ENCODE measurements at regions not wholly inside any gene's neighbourhood (a gene's known extent, or its start where the extent isn't known, plus 50 kb on each side); places are given as distances from the start of the nearest gene placed in this dataset.
"Not testable (repeated sequence)": the region's sequence is repeated elsewhere in the genome, so short reads cannot be mapped to it uniquely, and the experiment has no call there.

DNA sequence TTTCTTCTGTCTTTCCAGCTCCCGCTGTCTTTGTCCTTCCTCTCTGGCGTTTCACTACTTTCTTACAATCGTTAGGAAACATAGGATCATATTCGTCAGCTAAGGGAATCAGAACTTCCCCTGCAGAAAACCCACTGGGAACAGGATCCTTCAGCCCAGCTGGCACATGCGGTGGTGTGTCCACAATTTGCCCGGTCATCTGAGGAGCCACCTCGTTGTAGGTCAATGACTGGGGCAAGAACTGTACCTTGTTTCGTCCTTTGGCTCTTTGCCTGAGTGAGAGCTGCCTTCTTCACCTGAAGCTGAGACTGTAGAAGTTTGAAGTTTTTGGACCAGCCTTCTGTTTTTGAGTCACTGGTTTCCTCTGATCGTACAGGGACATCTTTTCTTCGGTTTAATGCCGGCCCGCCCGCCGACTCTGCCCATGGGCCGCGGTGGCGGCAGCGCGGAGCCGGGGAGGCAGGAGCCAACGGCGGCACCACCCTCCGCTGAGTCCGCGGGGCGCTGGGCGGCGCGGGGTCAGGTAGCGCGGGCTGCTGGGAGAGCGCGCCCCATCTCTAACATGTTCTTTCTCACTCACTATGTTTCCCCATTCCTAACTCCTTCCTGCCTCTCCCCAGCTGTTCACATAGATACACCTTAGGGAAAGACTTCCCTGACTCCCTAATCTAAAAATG is 214.1 kb upstream of the NANOGP8 start:
- no peak for DNase-seq (ENCODE audit: low spot score)
- no peak overlapping the region for H3K4me3 Mint-ChIP-seq
- H3K27me3 Mint-ChIP-seq: peaks cover 0 to 2% of the 10 kb centered on the region in 2 donors
- H3K9me3 Mint-ChIP-seq: peaks cover 7% of the 10 kb centered on the region
- no peak overlapping the region for H3K27ac Mint-ChIP-seq
- no peaks in the 10 kb centered on the region for H3K36me3 Mint-ChIP-seq
- ATAC-seq: no peak
- H3K4me1 Mint-ChIP-seq (ENCODE audit: low read depth in 2 of 2): no peaks in the 10 kb centered on the region

- no peak overlapping the region for H3K27ac Mint-ChIP-seq
- H3K4me3 Mint-ChIP-seq: no peak overlapping the region
- ATAC-seq (no peak), DNase-seq (ENCODE audit: low spot score) (no peak)
- peaks cover 0 to 2% of the 10 kb centered on the region in 2 donors for H3K27me3 Mint-ChIP-seq
- H3K9me3 Mint-ChIP-seq: peaks cover 7% of the 10 kb centered on the region
- H3K4me1 Mint-ChIP-seq (ENCODE audit: low read depth in 2 of 2): no peaks in the 10 kb centered on the region
- H3K36me3 Mint-ChIP-seq: no peaks in the 10 kb centered on the region
Observed at GRCh38 chr15:35298509-35298908, 213.4 kb upstream of the NANOGP8 start.

DNA sequence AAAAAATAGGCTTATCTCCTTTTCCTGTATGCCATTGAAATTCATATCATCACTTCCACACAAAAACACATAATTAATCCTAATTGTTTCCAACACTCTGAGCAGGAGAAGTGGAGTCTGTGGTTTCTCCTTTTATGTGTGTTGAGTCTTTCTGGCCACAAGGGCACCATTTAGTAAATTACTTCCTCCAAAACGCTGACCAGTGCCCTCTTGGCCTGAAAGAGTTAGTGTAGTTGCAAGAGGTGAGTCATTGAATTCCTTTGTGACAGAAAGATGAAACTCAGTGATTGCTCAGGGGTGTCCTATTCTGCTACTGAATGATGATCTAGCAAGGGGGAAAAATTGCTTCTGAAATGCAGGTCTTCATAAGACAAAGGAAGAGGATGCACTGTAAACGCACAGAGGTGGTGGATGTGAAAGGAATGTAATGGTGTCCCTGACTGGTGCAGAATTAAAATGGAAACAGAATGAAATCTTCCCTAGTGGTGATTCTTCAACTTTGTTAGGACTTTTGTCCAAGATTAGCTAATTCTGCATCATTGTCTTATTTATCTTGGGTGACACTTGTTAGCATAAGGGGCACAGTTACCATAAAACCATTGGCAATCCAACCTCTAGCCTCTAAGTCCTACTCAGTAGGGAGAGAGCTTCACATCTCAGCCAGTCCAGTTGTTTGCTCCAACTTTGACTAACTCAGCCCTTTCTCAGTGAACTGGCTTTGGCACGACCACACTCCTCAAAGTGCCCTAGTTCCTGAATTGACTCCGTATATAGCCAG is 208.4 kb upstream of the NANOGP8 start:
- Mint-ChIP-seq H3K36me3 (no peaks in the 10 kb centered on the region), H3K9me3 (peaks cover 7% of the 10 kb centered on the region)

GRCh38 chr15:35290301-35290721 is 205.2 kb upstream of the NANOGP8 start:
- peaks cover 1% of the 10 kb centered on the region for H3K9me3 Mint-ChIP-seq
- peaks cover 0 to under 1% of the 10 kb centered on the region in 2 donors for H3K27me3 Mint-ChIP-seq
- DNase-seq (ENCODE audit: low spot score) (no peak), ATAC-seq (no peak)
- H3K4me1 Mint-ChIP-seq (ENCODE audit: low read depth in 2 of 2): no peaks in the 10 kb centered on the region
- H3K36me3 Mint-ChIP-seq: no peaks in the 10 kb centered on the region
- H3K27ac Mint-ChIP-seq: no peak overlapping the region
- H3K4me3 Mint-ChIP-seq: no peak overlapping the region

More for the DNA sequence above, 208.4 kb upstream of the NANOGP8 start:
- ATAC-seq: no peak
- H3K27me3 Mint-ChIP-seq: peaks cover 0 to 2% of the 10 kb centered on the region in 2 donors
- H3K4me3 Mint-ChIP-seq: no peak overlapping the region
- H3K4me1 Mint-ChIP-seq (ENCODE audit: low read depth in 2 of 2): no peaks in the 10 kb centered on the region
- no peak for DNase-seq (ENCODE audit: low spot score)
- H3K27ac Mint-ChIP-seq: no peak overlapping the region

GRCh38 chr15:35289024-35289617 is 204.0 kb upstream of the NANOGP8 start:
- Mint-ChIP-seq H3K4me3 (no peak overlapping the region), H3K9me3 (no peaks in the 10 kb centered on the region), H3K36me3 (no peaks in the 10 kb centered on the region), H3K27me3 (no peaks in the 10 kb centered on the region), H3K4me1 (ENCODE audit: low read depth in 2 of 2) (no peaks in the 10 kb centered on the region), H3K27ac (no peak overlapping the region)
- ATAC-seq (no peak), DNase-seq (ENCODE audit: low spot score) (no peak)

- Mint-ChIP-seq H3K36me3 (no peaks in the 10 kb centered on the region), H3K9me3 (no peaks in the 10 kb centered on the region), H3K4me3 (no peak overlapping the region), H3K27me3 (no peaks in the 10 kb centered on the region), H3K27ac (no peak overlapping the region), H3K4me1 (ENCODE audit: low read depth in 2 of 2) (no peaks in the 10 kb centered on the region)
- no peak for DNase-seq (ENCODE audit: low spot score)
- ATAC-seq: no peak
Observed at GRCh38 chr15:35288580-35288979, 203.5 kb upstream of the NANOGP8 start.

DNA sequence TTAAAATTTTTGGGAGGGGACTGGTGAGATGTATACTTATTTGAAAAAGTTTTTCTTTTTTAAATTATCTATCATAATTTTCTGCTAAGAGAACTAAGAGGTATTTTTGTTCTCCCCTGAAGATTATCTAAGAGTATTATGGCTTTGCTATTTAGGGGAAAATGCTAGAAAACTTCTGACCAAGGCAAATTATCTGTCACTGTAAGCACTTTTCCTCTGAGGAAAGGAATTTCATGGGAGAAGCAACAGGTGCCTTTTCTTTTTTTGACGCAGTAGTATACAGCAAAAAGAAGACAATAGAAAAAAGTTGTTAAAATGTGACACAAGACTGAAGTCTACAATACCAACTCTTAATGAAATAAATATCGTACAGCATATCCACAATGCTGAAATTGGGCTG is 201.6 kb upstream of the NANOGP8 start:
- Mint-ChIP-seq H3K27ac (no peak overlapping the region), H3K27me3 (no peaks in the 10 kb centered on the region), H3K4me1 (ENCODE audit: low read depth in 2 of 2) (no peaks in the 10 kb centered on the region), H3K36me3 (no peaks in the 10 kb centered on the region), H3K9me3 (no peaks in the 10 kb centered on the region), H3K4me3 (no peak overlapping the region)
- DNase-seq (ENCODE audit: low spot score) (no peak), ATAC-seq (no peak)

GRCh38 chr15:35282965-35283496 is 197.9 kb upstream of the NANOGP8 start:
- Mint-ChIP-seq H3K4me1 (ENCODE audit: low read depth in 2 of 2) (no peaks in the 10 kb centered on the region), H3K27me3 (no peaks in the 10 kb centered on the region), H3K27ac (no peak overlapping the region), H3K4me3 (no peak overlapping the region), H3K9me3 (peaks cover 3% of the 10 kb centered on the region), H3K36me3 (no peaks in the 10 kb centered on the region)
- DNase-seq (ENCODE audit: low spot score) (no peak), ATAC-seq (no peak)

GRCh38 chr15:35281515-35281914 is 196.4 kb upstream of the NANOGP8 start:
- Mint-ChIP-seq H3K27me3 (no peaks in the 10 kb centered on the region), H3K9me3 (peaks cover 16% of the 10 kb centered on the region), H3K4me3 (no peak overlapping the region), H3K27ac (no peak overlapping the region), H3K36me3 (peaks cover 8% of the 10 kb centered on the region), H3K4me1 (ENCODE audit: low read depth in 2 of 2) (no peaks in the 10 kb centered on the region)
- DNase-seq (ENCODE audit: low spot score) (no peak), ATAC-seq (no peak)

DNA sequence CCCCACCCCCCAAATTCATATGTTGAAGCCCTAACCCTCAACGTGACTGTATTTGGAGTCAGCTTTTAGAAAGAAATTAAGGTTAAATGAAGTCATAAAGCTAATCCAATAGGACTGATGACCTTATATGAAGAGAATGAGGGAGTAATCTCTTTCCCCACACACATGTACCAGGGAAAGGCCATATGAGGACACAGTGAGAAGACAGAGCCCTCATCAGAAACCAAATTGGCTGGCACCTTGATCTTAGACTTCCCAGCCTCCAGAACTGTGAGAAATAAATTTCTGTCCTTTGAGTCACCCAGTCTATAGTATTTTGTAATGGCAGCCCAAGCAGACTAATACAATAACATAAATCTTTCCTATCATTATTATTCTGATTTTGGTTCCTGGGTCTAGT is 194.7 kb upstream of the NANOGP8 start:
- no peak for DNase-seq (ENCODE audit: low spot score)
- H3K4me3 Mint-ChIP-seq: no peak overlapping the region
- ATAC-seq: no peak
- no peaks in the 10 kb centered on the region for H3K4me1 Mint-ChIP-seq (ENCODE audit: low read depth in 2 of 2)
- H3K27ac Mint-ChIP-seq: no peak overlapping the region
- no peaks in the 10 kb centered on the region for H3K27me3 Mint-ChIP-seq
- H3K36me3 Mint-ChIP-seq: peaks cover 13% of the 10 kb centered on the region
- peaks cover 31% of the 10 kb centered on the region for H3K9me3 Mint-ChIP-seq

DNA sequence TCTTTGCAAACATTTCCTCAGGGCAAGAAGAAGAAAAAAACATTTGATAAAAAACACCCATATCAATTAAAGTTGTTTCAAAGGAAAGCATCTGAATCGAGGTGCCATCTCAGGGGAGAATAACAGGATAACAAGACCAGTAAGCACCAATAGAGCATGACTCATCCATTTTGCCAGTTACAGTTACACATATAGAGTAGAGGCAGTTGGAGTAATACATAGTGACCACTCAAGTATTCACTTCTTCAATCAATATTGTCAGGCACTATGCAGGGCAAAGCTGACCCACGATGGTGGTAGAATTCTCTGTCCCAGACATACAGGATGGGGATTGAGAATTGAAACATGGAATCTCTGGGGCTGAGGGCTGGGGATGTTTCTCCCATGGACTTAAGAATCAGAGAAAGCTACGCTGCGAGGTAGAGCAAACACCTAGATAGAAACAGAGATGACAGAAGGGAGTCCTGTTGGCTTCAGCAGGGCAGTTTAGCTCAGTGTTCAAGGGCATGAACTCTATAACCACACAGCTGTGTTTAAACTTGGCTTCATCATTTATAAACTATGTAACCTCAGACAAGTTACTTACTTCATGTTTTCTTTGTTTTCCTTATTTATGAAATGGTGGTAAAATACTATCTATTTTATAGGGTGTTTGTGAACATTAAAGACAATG is 186.4 kb upstream of the NANOGP8 start:
- H3K27ac Mint-ChIP-seq: no peak overlapping the region
- H3K9me3 Mint-ChIP-seq: peaks cover 25% of the 10 kb centered on the region
- no peaks in the 10 kb centered on the region for H3K4me1 Mint-ChIP-seq (ENCODE audit: low read depth in 2 of 2)
- DNase-seq (ENCODE audit: low spot score) (no peak), ATAC-seq (no peak)
- H3K27me3 Mint-ChIP-seq: no peaks in the 10 kb centered on the region
- H3K36me3 Mint-ChIP-seq: peaks cover 4% of the 10 kb centered on the region
- H3K4me3 Mint-ChIP-seq: no peak overlapping the region

DNA sequence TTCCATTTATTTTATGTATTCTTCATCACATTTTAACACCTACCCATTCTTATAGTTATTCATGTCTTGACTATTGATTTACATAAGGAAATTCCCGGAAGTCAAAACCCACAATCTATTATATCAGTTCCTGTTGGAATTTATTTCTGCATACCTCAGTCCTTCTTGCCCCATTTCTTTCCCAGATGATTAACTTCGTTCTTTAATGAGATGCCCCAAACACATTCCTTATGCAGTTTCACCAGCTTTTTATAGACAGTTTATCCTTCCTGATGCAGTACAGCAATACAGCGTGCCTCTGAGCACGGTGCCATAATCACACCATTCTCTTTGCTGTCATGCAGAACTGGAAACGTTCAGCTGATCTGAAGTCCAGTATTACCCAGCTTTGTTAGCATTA is 175.8 kb upstream of the NANOGP8 start:
- Mint-ChIP-seq H3K9me3 (peaks cover 8% of the 10 kb centered on the region), H3K36me3 (no peaks in the 10 kb centered on the region), H3K4me1 (ENCODE audit: low read depth in 2 of 2) (no peaks in the 10 kb centered on the region), H3K4me3 (no peak overlapping the region), H3K27me3 (no peaks in the 10 kb centered on the region), H3K27ac (no peak overlapping the region)
- ATAC-seq: no peak
- no peak for DNase-seq (ENCODE audit: low spot score)

DNA sequence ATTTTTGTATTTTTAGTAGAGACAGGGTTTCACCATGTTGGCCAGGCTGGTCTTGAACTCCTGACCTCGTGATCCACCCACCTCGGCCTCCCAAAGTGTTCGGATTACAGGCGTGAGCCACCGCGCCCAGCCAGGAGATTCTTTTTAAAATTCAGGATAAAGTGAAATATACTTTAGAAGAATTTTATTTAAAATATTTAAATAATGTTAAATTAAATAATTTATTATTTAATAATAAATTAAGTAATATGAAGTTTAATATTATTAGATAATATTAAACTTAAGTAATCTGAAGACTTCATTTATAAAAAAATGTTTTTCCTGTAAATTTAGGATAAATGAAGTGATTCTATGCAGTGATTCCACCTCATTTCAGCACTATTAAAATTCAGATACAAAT is 175.2 kb upstream of the NANOGP8 start:
- H3K27ac Mint-ChIP-seq; H3K4me1 Mint-ChIP-seq (ENCODE audit: low read depth in 2 of 2); DNase-seq (ENCODE audit: low spot score); H3K9me3 Mint-ChIP-seq; H3K36me3 Mint-ChIP-seq; H3K4me3 Mint-ChIP-seq; H3K27me3 Mint-ChIP-seq; ATAC-seq: not testable (repeated sequence)

DNA sequence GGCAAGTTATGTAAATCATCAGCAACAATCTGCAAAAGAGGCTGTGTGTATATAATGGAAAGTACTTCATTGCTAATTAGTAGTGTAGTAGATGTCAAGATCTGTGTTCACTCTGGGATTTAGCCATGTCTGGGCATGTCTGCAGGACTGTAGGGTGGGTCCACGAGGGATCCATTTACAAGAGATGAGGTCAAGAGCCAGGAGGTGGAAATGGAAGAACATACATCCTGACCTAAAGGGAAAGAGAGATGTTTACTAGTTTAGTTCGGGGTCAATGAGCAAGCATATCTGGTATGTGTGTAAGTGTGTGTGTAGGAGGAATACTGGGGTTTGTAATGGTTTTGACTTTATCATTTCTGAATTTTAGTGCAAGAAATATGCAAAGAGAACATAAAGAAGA is 171.5 kb upstream of the NANOGP8 start:
- Mint-ChIP-seq H3K27me3 (no peaks in the 10 kb centered on the region), H3K9me3 (peaks cover 8% of the 10 kb centered on the region), H3K4me1 (ENCODE audit: low read depth in 2 of 2) (no peaks in the 10 kb centered on the region), H3K4me3 (no peak overlapping the region), H3K36me3 (no peaks in the 10 kb centered on the region), H3K27ac (no peak overlapping the region)
- DNase-seq (ENCODE audit: low spot score) (no peak), ATAC-seq (no peak)

All from natural killer cell treated with Interleukin-12 subunit alpha and Interleukin-12 subunit beta and Interleukin-15 and Interleukin-18, amount 100 ng/mL, for 72 hours (primary cell).